K562 (cell line): ENCODE measurements at regions not wholly inside any gene's neighbourhood (a gene's known extent, or its start where the extent isn't known, plus 50 kb on each side); places are given as distances from the start of the nearest gene placed in this dataset.

ENCODE experiments used
- FOXK2 ChIP-seq, 2 experiments: fragments of 450-650 bp; IDR thresholded peaks in 1 of 2; conservative IDR thresholded peaks in 1 of 2; 2 replicates each; pipeline ENCODE4 v1.6.1; 2016; ENCODE audit warnings: low read depth in 2 of 2, mild to moderate bottlenecking in 1 of 2
- GABPB1 ChIP-seq: sonication (generic); formaldehyde crosslinking; IDR thresholded peaks from 2 replicates; pipeline ENCODE4 v1.8.0; 2022; ENCODE audit warnings: mild to moderate bottlenecking, missing genetic modification reagents
- KLF13 ChIP-seq: fragments of 450-650 bp; IDR thresholded peaks from 2 replicates; pipeline ENCODE4 v1.6.1; 2016; ENCODE audit warnings: missing genetic modification characterization, low read depth, mild to moderate bottlenecking, missing compliant biosample characterization, moderate library complexity, borderline replicate concordance
- MXI1 ChIP-seq: IDR thresholded peaks from 2 replicates; pipeline ENCODE4 v1.6.1; 2011; ENCODE audit warnings: low read depth, mild to moderate bottlenecking, improper control_type of control experiment, low read length
- ZNF143 ChIP-seq: sonication (generic); formaldehyde crosslinking; IDR thresholded peaks from 2 replicates; pipeline ENCODE4 v1.9.0; 2022; ENCODE audit warnings: mild to moderate bottlenecking, missing genetic modification reagents
- ZNF780A ChIP-seq: fragments of 250-450 bp; sonication (Bioruptor Pico); IDR thresholded peaks from 2 replicates; pipeline ENCODE4 v1.5.0; 2021; ENCODE audit warnings: mild to moderate bottlenecking
- TF ChIP-seq, protein P1 (sequence below), 2 experiments: fragments of 450-650 bp; IDR thresholded peaks; 2 replicates each; pipeline ENCODE4 v1.6.1; 2016; ENCODE audit warnings: mild to moderate bottlenecking in 2 of 2, borderline replicate concordance in 1 of 2, low read depth in 1 of 2, moderate library complexity in 1 of 2
- TF ChIP-seq, protein P2 (sequence below): sonication (generic); formaldehyde crosslinking; IDR thresholded peaks from 2 replicates; pipeline ENCODE4 v1.8.1; 2023; ENCODE audit warnings: mild to moderate bottlenecking, missing genetic modification reagents
- TF ChIP-seq, protein P3 (sequence below), 2 experiments: fragments of 450-650 bp in 1 of 2; IDR thresholded peaks; 2 replicates each; pipeline ENCODE4 v1.6.1; 2011 to 2017; ENCODE audit warnings: low read depth in 2 of 2, antibody characterized with exemption in 1 of 2, borderline replicate concordance in 1 of 2, low read length in 1 of 2, mild to moderate bottlenecking in 1 of 2, mixed read lengths in 1 of 2; ENCODE audit not compliant: control insufficient read depth in 1 of 2
- TF ChIP-seq, protein P4 (sequence below): fragments of 450-650 bp; IDR thresholded peaks from 2 replicates; pipeline ENCODE4 v1.7.0; 2016; ENCODE audit warnings: borderline replicate concordance

DNA sequence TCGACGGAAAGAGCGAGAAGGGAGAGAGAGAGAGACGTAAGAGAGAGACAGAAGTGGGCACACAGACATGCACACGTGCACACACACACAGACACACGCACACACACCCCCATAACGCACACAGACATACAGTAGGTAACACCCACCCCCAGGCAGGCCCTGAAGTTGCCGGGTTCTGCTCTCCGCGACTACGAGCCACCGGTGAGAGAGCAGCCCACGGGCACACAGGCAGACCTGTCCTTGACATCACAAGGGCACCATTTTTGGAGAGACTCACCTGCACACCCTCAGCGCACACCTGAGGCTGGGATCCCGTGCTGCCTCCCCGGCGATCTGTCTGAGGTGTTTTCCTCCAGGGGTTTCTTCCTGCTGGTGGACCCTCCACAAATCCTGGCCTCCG, 1171.0 kb upstream of the PCDH10 start (continued):
- TF ChIP-seq KLF13: no peak
- TF ChIP-seq, protein P1, sequence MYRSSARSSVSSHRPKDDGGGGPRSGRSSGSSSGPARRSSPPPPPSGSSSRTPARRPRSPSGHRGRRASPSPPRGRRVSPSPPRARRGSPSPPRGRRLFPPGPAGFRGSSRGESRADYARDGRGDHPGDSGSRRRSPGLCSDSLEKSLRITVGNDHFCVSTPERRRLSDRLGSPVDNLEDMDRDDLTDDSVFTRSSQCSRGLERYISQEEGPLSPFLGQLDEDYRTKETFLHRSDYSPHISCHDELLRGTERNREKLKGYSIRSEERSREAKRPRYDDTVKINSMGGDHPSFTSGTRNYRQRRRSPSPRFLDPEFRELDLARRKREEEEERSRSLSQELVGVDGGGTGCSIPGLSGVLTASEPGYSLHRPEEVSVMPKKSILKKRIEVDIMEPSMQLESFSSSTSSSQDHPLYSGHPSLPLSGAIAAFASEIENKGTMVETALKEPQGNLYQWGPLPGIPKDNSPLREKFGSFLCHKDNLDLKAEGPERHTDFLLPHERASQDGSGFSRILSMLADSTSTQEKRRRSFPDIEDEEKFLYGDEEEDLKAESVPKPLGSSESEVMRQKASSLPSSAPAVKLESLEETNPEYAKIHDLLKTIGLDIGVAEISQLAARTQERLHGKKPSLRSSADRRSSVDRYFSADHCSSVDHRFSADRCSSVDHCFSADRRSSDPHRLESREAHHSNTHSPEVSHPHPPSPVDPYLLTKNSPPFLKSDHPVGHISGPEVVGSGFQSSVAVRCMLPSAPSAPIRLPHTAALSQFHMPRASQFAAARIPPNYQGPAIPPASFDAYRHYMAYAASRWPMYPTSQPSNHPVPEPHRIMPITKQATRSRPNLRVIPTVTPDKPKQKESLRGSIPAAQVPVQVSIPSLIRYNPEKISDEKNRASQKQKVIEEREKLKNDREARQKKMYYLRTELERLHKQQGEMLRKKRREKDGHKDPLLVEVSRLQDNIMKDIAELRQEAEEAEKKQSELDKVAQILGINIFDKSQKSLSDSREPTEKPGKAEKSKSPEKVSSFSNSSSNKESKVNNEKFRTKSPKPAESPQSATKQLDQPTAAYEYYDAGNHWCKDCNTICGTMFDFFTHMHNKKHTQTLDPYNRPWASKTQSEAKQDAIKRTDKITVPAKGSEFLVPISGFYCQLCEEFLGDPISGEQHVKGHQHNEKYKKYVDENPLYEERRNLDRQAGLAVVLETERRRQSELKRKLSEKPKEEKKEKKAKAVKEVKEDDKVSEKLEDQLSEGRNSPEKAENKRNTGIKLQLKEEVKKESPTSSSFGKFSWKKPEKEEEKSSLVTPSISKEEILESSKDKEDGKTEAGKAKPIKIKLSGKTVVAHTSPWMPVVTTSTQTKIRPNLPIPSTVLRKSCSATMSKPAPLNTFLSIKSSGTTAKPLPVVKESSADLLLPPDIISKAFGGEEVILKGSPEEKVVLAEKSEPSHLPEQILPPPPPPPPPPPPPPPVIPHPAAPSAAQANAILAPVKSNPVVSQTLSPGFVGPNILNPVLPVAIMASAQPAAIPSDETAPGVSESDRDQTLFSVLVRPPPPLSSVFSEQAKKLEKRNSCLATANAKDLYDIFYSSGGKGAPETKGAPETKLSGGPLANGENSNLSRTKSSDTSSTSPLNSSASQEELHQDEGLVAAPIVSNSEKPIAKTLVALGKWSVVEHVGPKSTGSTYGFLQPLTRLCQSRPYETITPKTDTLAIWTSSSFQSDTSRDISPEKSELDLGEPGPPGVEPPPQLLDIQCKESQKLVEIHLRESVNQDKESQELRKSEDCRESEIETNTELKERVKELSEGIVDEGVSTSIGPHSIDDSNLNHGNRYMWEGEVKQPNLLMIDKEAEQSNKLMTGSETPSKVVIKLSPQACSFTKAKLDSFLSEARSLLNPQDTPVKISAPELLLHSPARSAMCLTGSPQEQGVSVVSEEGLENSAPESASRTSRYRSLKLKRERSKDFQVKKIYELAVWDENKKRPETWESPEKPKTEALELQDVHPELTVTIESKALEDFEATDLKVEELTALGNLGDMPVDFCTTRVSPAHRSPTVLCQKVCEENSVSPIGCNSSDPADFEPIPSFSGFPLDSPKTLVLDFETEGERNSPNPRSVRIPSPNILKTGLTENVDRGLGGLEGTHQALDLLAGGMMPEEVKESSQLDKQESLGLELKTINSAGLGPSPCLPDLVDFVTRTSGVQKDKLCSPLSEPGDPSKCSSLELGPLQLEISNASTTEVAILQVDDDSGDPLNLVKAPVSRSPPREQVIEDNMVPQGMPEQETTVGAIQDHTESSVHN (IDR thresholded peaks at IDR 0.05; ENCODE audit: borderline replicate concordance in 1 of 2, low read depth in 1 of 2): no peak
- no peak for TF ChIP-seq MXI1
- TF ChIP-seq, protein P2, sequence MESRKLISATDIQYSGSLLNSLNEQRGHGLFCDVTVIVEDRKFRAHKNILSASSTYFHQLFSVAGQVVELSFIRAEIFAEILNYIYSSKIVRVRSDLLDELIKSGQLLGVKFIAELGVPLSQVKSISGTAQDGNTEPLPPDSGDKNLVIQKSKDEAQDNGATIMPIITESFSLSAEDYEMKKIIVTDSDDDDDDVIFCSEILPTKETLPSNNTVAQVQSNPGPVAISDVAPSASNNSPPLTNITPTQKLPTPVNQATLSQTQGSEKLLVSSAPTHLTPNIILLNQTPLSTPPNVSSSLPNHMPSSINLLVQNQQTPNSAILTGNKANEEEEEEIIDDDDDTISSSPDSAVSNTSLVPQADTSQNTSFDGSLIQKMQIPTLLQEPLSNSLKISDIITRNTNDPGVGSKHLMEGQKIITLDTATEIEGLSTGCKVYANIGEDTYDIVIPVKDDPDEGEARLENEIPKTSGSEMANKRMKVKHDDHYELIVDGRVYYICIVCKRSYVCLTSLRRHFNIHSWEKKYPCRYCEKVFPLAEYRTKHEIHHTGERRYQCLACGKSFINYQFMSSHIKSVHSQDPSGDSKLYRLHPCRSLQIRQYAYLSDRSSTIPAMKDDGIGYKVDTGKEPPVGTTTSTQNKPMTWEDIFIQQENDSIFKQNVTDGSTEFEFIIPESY (CRISPR knock-in tag): no peak
- TF ChIP-seq ZNF143 (CRISPR knock-in tag): no peak
- TF ChIP-seq, protein P3, sequence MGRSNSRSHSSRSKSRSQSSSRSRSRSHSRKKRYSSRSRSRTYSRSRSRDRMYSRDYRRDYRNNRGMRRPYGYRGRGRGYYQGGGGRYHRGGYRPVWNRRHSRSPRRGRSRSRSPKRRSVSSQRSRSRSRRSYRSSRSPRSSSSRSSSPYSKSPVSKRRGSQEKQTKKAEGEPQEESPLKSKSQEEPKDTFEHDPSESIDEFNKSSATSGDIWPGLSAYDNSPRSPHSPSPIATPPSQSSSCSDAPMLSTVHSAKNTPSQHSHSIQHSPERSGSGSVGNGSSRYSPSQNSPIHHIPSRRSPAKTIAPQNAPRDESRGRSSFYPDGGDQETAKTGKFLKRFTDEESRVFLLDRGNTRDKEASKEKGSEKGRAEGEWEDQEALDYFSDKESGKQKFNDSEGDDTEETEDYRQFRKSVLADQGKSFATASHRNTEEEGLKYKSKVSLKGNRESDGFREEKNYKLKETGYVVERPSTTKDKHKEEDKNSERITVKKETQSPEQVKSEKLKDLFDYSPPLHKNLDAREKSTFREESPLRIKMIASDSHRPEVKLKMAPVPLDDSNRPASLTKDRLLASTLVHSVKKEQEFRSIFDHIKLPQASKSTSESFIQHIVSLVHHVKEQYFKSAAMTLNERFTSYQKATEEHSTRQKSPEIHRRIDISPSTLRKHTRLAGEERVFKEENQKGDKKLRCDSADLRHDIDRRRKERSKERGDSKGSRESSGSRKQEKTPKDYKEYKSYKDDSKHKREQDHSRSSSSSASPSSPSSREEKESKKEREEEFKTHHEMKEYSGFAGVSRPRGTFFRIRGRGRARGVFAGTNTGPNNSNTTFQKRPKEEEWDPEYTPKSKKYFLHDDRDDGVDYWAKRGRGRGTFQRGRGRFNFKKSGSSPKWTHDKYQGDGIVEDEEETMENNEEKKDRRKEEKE (IDR thresholded peaks at IDR 0.05; ENCODE audit: borderline replicate concordance in 1 of 2, control insufficient read depth in 1 of 2, low read depth in 2 of 2, low read length in 1 of 2): no peak
- no peak for TF ChIP-seq GABPB1
- TF ChIP-seq, protein P4, sequence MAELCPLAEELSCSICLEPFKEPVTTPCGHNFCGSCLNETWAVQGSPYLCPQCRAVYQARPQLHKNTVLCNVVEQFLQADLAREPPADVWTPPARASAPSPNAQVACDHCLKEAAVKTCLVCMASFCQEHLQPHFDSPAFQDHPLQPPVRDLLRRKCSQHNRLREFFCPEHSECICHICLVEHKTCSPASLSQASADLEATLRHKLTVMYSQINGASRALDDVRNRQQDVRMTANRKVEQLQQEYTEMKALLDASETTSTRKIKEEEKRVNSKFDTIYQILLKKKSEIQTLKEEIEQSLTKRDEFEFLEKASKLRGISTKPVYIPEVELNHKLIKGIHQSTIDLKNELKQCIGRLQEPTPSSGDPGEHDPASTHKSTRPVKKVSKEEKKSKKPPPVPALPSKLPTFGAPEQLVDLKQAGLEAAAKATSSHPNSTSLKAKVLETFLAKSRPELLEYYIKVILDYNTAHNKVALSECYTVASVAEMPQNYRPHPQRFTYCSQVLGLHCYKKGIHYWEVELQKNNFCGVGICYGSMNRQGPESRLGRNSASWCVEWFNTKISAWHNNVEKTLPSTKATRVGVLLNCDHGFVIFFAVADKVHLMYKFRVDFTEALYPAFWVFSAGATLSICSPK: no peak
- no peak for TF ChIP-seq FOXK2 (conservative IDR thresholded peaks at IDR 0.05 in 1 of 2, IDR thresholded peaks at IDR 0.05 in 1 of 2; ENCODE audit: low read depth in 2 of 2)
- no peak for TF ChIP-seq ZNF780A (CRISPR knock-in tag)
- TF ChIP-seq, all 486 proteins: peak for 0
